HG03064 (cell line): ENCODE measurements at regions not wholly inside any gene's neighbourhood (a gene's known extent, or its start where the extent isn't known, plus 50 kb on each side); places are given as distances from the start of the nearest gene placed in this dataset.

Experiments
- ATAC-seq: cut with Tn5 transposase; IDR thresholded peaks from one replicate; pipeline ENCODE4 v1.9.1; 2021; ENCODE audit warnings: low read depth; ENCODE audit not compliant: unreplicated experiment

GRCh38 chr12:75581515-75581914 is 70.1 kb upstream of the KRR1 start:
- ATAC-seq, result no peak

GRCh38 chr12:75579552-75579951 is 68.1 kb upstream of the KRR1 start:
- no peak for ATAC-seq

DNA sequence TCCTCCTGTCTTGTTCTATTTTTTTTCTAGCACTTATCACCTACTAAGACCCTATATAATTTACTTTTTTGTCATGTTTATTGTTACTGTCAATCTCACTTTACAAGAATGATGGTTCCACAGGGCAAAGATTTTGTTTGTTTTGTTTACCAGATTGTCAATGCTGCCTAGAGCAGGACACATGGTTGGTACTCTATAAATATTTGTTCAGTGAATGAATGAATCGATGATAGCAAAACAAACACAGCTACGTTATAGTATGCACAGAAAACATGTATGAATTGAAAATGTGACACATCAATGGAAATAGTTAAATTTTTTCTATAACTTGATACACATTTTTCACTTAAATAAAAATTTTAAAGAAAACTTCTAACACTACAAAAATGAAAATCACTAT is 67.1 kb upstream of the KRR1 start:
- no peak for ATAC-seq

- ATAC-seq, result no peak
Observed at GRCh38 chr12:75577812-75578211, 66.4 kb upstream of the KRR1 start.

DNA sequence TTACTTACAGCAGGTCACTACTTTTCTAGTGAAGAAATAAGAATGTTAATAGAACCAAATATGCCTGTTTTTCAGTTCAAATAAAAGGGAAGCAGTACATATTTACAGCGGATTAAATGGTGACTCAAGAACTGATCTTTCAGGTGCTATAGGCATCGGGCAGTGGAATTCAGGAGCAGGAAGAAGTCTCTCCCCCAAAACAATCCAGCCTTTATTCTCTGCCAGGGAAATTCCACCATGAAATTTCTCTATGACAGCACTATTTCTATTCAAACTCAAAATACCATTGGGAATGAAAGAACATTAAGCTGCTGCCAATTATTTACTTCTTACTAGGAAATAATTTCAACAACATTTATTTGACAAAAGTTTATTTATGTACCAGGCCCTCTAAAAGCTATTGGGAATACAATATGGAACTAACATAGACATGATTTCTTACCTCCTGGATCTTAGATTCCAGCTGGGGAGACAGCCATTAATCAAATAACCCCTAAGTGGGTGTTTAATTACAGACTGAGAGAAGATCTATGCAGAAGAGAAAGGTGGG is 60.3 kb upstream of the KRR1 start:
- no peak for ATAC-seq

- ATAC-seq, result no peak
Observed at GRCh38 chr12:75571204-75571603, 59.8 kb upstream of the KRR1 start.

GRCh38 chr12:75568801-75569200 is 57.4 kb upstream of the KRR1 start:
- no peak for ATAC-seq

- ATAC-seq, result no peak
Observed at GRCh38 chr12:75568393-75568792, 57.0 kb upstream of the KRR1 start.

GRCh38 chr12:75565795-75566194 is 54.4 kb upstream of the KRR1 start:
- ATAC-seq, result no peak

DNA sequence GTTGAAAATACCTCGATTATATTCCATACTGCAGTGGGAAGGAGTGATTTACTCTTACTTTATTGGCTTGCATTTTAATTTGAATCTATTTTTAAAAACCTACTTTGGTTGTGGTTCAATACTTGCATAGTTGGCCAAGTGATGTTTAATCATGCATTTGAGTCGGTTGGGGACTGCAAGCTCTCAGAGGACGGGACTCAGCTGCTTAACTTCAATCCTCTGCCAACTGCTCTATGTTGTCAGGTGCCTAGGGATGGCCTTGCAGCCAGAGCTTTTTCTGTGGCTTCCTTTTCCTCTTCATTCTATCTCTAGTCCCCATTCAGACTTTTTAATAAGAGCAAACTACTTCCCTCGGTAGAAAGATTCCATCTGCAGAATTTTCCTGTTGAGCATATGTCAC is 53.4 kb upstream of the KRR1 start:
- ATAC-seq, result no peak

DNA sequence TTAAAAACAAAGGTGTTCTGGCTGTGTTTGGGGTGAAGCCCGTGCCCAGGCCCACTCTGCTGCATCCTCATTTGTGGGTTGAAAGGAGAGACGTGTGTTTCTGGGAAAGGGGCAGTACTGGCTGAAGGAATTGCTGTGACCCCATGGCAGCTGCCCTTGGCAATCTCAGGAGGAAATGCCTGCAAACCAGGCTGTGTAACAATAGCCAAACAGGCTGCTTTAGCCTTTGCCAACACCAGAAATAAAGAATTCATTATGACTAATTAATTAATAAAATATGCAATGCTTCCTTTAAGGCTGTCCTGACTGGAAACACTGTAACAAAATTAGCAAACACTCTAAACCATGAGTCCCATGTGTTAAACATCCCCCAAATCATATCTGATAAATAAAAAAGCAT is 53.0 kb upstream of the KRR1 start:
- no peak for ATAC-seq

- no peak for ATAC-seq
Observed at GRCh38 chr12:75563351-75563750, 51.9 kb upstream of the KRR1 start.

DNA sequence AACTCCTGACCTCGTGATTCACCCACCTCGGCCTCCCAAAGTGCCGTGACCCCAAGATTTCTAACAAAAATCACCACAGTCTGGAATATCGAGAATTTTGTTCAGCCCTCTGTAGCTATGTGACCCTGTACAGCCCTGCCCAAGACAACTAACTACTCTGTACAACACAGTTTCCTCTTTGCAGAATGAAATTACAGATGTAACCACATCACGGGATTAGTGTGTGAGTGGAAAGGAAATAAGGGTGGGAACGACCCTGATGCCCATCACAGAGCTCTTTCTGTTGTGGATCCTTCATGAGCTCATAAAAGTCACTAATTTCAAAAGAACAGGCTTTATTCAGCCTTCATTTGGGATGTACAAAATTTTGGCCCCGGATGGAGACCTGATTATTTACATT is 50.5 kb upstream of the KRR1 start:
- no peak for ATAC-seq
